ENCODE measurements at regions not wholly inside any gene's neighbourhood (a gene's known extent, or its start where the extent isn't known, plus 50 kb on each side); places are given as distances from the start of the nearest gene placed in this dataset.

GRCh38 chr14:105865266-105865903 lies 339.0 kb downstream of the TMEM121 start:
- no peak overlapping the region for H3K4me3 ChIP-seq (ENCODE audit: low read length)
- DNase-seq (ENCODE audit: low read depth), result no peak
- TF ChIP-seq CTCF (conservative IDR thresholded peaks at IDR 0.05; ENCODE audit: low read depth, low read length), result no peak

- H3K4me3 ChIP-seq (ENCODE audit: low read length), result no peak overlapping the region
- DNase-seq (ENCODE audit: low read depth), result no peak
- no peak for TF ChIP-seq CTCF (conservative IDR thresholded peaks at IDR 0.05; ENCODE audit: low read depth, low read length)
Measured at GRCh38 chr14:105865904-105866840, 339.8 kb downstream of the TMEM121 start.

GRCh38 chr14:105866841-105867321 lies 340.5 kb downstream of the TMEM121 start:
- no peak overlapping the region for H3K4me3 ChIP-seq (ENCODE audit: low read length)
- TF ChIP-seq CTCF (conservative IDR thresholded peaks at IDR 0.05; ENCODE audit: low read depth, low read length), result no peak
- no peak for DNase-seq (ENCODE audit: low read depth)

GRCh38 chr14:105867961-105868599 lies 341.7 kb downstream of the TMEM121 start:
- no peak for DNase-seq (ENCODE audit: low read depth)
- no peak overlapping the region for H3K4me3 ChIP-seq (ENCODE audit: low read length)
- TF ChIP-seq CTCF (conservative IDR thresholded peaks at IDR 0.05; ENCODE audit: low read depth, low read length), result no peak

- no peak for DNase-seq (ENCODE audit: low read depth)
- H3K4me3 ChIP-seq (ENCODE audit: low read length), result no peak overlapping the region
- no peak for TF ChIP-seq CTCF (conservative IDR thresholded peaks at IDR 0.05; ENCODE audit: low read depth, low read length)
Measured at GRCh38 chr14:105871590-105871989, 345.2 kb downstream of the TMEM121 start.

- H3K4me3 ChIP-seq (ENCODE audit: low read length), result no peak overlapping the region
- no peak for TF ChIP-seq CTCF (conservative IDR thresholded peaks at IDR 0.05; ENCODE audit: low read depth, low read length)
- no peak for DNase-seq (ENCODE audit: low read depth)
Measured at GRCh38 chr14:105873870-105874512, 347.6 kb downstream of the TMEM121 start.
